ENCODE measurements at regions not wholly inside any gene's neighbourhood (a gene's known extent, or its start where the extent isn't known, plus 50 kb on each side); places are given as distances from the start of the nearest gene placed in this dataset.

DNA sequence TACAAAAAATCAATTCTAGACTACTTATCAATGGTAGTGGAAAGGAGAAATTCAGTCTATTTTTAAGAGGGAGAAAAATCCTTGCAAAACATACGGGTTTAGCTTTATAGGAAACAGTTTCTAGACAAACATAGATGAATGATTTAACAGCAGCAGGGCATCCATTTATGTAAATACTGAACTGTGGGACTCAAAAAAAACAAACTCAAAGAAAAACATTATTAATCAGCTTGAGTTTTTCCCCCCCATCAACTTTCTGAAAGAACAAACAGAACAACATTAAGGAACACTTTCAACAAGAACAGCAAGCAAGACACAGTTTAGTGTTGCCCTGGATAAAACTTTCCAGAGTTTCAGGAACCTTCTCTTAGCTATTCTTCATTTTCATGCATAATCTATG is 147.3 kb upstream of the KCNK2 start (continued):
- TF ChIP-seq TEAD4 (CRISPR knock-in tag; IDR thresholded peaks at IDR 0.05) (no peak), ELF4 (CRISPR knock-in tag; IDR thresholded peaks at IDR 0.05; ENCODE audit: low read depth) (no peak), ZNF671 (CRISPR knock-in tag; IDR thresholded peaks at IDR 0.05) (no peak)

DNA sequence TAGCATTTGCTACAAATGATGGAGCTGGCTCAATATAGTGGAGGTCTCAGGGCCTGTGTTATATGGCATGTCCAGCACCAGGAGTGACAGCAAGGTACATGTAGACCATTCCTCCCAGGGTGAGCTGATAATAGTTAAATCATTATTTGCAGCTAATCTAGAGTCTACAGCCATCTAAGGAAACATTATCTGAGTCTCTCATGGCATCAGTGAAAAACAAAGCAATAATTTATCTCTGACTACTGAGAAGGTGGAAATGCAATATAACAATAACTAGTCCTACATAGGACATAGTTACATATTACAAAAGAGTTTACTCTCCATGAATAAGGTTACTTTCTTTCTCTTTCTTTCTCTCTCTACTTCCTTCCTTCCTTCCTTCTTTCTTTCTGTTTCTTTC is 143.4 kb upstream of the KCNK2 start:
- H3K36me3 Mint-ChIP-seq: no peaks in the 10 kb centered on the region
- ChIA-PET POLR2A (no interaction called here), CTCF (no interaction called here)
- H3K27me3 Mint-ChIP-seq (ENCODE audit: low read depth): no peaks in the 10 kb centered on the region
- peaks cover 11% of the 10 kb centered on the region for H3K4me1 Mint-ChIP-seq
- no peak for DNase-seq (ENCODE audit: low spot score)
- TF ChIP-seq NR2C2 (CRISPR knock-in tag; IDR thresholded peaks at IDR 0.05): no peak
- TF ChIP-seq, protein P1, sequence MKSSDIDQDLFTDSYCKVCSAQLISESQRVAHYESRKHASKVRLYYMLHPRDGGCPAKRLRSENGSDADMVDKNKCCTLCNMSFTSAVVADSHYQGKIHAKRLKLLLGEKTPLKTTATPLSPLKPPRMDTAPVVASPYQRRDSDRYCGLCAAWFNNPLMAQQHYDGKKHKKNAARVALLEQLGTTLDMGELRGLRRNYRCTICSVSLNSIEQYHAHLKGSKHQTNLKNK (CRISPR knock-in tag; IDR thresholded peaks at IDR 0.05): no peak
- H3K9me3 Mint-ChIP-seq: no peaks in the 10 kb centered on the region
- H3K4me3 Mint-ChIP-seq: no peak overlapping the region
- ATAC-seq: no peak
- no peak overlapping the region for H3K27ac Mint-ChIP-seq

DNA sequence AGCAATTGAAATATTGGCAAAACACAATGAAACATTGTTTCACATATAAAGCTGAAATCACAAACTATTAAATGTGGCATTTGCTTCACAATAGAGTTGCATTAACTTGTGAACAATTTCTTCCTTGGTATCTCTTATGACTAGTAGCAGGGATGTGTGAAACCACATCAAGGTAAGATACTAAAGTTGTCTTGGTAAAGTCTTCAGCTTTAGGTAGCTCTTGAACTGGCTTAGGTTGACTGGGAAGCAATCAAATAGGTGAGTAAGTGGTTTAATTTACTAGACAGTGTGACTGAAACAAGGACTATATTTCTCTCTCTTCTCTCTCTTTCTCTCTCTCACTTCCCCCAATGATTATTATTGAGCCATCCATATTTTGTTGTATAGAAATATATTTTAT is 141.5 kb upstream of the KCNK2 start:
- POLR2A ChIA-PET: no interaction called here
- H3K36me3 Mint-ChIP-seq: no peaks in the 10 kb centered on the region
- ATAC-seq (no peak), DNase-seq (ENCODE audit: low spot score) (no peak)
- H3K27me3 Mint-ChIP-seq (ENCODE audit: low read depth): no peaks in the 10 kb centered on the region
- H3K4me3 Mint-ChIP-seq: no peak overlapping the region
- no peaks in the 10 kb centered on the region for H3K9me3 Mint-ChIP-seq
- H3K4me1 Mint-ChIP-seq: 0 out of 2 replicates have a peak, but pooled peaks cover 2% of the 10 kb centered on the region
- CTCF ChIA-PET: no interaction called here
- H3K27ac Mint-ChIP-seq: no peak overlapping the region
- TF ChIP-seq CREM (CRISPR knock-in tag; IDR thresholded peaks at IDR 0.05) (no peak), SMAD3 (CRISPR knock-in tag; IDR thresholded peaks at IDR 0.05; ENCODE audit: borderline replicate concordance) (no peak), ZNF317 (CRISPR knock-in tag; IDR thresholded peaks at IDR 0.05; ENCODE audit: borderline replicate concordance, low read depth) (no peak), OVOL2 (CRISPR knock-in tag; IDR thresholded peaks at IDR 0.05; ENCODE audit: borderline replicate concordance) (no peak), ZNF219 (CRISPR knock-in tag; IDR thresholded peaks at IDR 0.05; ENCODE audit: borderline replicate concordance) (no peak), CBFB (CRISPR knock-in tag; IDR thresholded peaks at IDR 0.05; ENCODE audit: low read depth) (no peak), RELA (CRISPR knock-in tag; IDR thresholded peaks at IDR 0.05; ENCODE audit: borderline replicate concordance) (no peak), SOX15 (CRISPR knock-in tag; IDR thresholded peaks at IDR 0.05) (no peak), EMX1 (CRISPR knock-in tag; IDR thresholded peaks at IDR 0.05) (no peak)
- TF ChIP-seq, protein P2, sequence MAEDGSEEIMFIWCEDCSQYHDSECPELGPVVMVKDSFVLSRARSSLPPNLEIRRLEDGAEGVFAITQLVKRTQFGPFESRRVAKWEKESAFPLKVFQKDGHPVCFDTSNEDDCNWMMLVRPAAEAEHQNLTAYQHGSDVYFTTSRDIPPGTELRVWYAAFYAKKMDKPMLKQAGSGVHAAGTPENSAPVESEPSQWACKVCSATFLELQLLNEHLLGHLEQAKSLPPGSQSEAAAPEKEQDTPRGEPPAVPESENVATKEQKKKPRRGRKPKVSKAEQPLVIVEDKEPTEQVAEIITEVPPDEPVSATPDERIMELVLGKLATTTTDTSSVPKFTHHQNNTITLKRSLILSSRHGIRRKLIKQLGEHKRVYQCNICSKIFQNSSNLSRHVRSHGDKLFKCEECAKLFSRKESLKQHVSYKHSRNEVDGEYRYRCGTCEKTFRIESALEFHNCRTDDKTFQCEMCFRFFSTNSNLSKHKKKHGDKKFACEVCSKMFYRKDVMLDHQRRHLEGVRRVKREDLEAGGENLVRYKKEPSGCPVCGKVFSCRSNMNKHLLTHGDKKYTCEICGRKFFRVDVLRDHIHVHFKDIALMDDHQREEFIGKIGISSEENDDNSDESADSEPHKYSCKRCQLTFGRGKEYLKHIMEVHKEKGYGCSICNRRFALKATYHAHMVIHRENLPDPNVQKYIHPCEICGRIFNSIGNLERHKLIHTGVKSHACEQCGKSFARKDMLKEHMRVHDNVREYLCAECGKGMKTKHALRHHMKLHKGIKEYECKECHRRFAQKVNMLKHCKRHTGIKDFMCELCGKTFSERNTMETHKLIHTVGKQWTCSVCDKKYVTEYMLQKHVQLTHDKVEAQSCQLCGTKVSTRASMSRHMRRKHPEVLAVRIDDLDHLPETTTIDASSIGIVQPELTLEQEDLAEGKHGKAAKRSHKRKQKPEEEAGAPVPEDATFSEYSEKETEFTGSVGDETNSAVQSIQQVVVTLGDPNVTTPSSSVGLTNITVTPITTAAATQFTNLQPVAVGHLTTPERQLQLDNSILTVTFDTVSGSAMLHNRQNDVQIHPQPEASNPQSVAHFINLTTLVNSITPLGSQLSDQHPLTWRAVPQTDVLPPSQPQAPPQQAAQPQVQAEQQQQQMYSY (CRISPR knock-in tag; IDR thresholded peaks at IDR 0.05): no peak
- TF ChIP-seq, protein P3, sequence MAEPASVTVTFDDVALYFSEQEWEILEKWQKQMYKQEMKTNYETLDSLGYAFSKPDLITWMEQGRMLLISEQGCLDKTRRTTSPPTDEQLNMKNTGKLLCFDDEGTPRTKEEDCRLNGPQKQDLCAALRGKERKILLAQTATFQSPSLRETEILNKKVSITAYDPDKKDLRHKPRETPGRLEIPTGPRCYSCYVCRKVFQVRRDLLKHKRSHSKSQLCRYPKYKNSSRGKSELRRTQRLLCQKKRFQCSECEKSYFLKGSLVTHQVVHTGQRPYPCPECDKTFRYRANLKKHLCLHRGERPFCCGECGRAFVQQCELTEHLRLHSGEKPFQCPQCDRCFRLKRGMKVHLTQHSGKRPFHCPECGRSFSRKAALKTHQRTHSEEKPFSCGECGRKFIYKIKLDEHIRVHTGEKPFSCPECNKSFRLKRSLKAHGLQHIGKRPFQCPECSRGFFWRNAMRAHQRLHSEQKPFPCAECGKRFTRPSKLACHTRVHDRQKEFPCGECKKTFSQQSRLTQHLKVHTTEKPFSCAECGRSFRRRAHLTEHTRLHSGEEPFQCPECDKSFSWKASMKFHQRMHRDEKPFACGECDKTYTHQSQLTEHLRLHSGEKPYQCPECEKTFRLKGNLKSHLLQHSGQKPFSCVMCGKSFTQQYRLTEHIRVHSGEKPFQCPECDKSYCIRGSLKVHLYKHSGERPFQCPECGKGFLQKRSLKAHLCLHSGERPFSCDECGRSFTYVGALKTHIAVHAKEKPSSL (CRISPR knock-in tag; conservative IDR thresholded peaks at IDR 0.05): no peak
- TF ChIP-seq, protein P4, sequence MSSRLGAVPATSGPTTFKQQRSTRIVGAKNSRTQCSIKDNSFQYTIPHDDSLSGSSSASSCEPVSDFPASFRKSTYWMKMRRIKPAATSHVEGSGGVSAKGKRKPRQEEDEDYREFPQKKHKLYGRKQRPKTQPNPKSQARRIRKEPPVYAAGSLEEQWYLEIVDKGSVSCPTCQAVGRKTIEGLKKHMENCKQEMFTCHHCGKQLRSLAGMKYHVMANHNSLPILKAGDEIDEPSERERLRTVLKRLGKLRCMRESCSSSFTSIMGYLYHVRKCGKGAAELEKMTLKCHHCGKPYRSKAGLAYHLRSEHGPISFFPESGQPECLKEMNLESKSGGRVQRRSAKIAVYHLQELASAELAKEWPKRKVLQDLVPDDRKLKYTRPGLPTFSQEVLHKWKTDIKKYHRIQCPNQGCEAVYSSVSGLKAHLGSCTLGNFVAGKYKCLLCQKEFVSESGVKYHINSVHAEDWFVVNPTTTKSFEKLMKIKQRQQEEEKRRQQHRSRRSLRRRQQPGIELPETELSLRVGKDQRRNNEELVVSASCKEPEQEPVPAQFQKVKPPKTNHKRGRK (CRISPR knock-in tag; IDR thresholded peaks at IDR 0.05; ENCODE audit: borderline replicate concordance): no peak
- TF ChIP-seq, protein P5, sequence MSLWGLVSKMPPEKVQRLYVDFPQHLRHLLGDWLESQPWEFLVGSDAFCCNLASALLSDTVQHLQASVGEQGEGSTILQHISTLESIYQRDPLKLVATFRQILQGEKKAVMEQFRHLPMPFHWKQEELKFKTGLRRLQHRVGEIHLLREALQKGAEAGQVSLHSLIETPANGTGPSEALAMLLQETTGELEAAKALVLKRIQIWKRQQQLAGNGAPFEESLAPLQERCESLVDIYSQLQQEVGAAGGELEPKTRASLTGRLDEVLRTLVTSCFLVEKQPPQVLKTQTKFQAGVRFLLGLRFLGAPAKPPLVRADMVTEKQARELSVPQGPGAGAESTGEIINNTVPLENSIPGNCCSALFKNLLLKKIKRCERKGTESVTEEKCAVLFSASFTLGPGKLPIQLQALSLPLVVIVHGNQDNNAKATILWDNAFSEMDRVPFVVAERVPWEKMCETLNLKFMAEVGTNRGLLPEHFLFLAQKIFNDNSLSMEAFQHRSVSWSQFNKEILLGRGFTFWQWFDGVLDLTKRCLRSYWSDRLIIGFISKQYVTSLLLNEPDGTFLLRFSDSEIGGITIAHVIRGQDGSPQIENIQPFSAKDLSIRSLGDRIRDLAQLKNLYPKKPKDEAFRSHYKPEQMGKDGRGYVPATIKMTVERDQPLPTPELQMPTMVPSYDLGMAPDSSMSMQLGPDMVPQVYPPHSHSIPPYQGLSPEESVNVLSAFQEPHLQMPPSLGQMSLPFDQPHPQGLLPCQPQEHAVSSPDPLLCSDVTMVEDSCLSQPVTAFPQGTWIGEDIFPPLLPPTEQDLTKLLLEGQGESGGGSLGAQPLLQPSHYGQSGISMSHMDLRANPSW (CRISPR knock-in tag; conservative IDR thresholded peaks at IDR 0.05; ENCODE audit: low read depth): no peak
- TF ChIP-seq, protein P6, sequence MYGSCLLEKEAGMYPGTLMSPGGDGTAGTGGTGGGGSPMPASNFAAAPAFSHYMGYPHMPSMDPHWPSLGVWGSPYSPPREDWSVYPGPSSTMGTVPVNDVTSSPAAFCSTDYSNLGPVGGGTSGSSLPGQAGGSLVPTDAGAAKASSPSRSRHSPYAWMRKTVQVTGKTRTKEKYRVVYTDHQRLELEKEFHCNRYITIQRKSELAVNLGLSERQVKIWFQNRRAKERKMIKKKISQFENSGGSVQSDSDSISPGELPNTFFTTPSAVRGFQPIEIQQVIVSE (CRISPR knock-in tag; IDR thresholded peaks at IDR 0.05; ENCODE audit: borderline replicate concordance): no peak
- TF ChIP-seq, protein P7, sequence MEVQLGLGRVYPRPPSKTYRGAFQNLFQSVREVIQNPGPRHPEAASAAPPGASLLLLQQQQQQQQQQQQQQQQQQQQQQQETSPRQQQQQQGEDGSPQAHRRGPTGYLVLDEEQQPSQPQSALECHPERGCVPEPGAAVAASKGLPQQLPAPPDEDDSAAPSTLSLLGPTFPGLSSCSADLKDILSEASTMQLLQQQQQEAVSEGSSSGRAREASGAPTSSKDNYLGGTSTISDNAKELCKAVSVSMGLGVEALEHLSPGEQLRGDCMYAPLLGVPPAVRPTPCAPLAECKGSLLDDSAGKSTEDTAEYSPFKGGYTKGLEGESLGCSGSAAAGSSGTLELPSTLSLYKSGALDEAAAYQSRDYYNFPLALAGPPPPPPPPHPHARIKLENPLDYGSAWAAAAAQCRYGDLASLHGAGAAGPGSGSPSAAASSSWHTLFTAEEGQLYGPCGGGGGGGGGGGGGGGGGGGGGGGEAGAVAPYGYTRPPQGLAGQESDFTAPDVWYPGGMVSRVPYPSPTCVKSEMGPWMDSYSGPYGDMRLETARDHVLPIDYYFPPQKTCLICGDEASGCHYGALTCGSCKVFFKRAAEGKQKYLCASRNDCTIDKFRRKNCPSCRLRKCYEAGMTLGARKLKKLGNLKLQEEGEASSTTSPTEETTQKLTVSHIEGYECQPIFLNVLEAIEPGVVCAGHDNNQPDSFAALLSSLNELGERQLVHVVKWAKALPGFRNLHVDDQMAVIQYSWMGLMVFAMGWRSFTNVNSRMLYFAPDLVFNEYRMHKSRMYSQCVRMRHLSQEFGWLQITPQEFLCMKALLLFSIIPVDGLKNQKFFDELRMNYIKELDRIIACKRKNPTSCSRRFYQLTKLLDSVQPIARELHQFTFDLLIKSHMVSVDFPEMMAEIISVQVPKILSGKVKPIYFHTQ (CRISPR knock-in tag; IDR thresholded peaks at IDR 0.05): no peak

Data from WTC11 (cell line).